ENCODE measurements at regions not wholly inside any gene's neighbourhood (a gene's known extent, or its start where the extent isn't known, plus 50 kb on each side); places are given as distances from the start of the nearest gene placed in this dataset.

DNA sequence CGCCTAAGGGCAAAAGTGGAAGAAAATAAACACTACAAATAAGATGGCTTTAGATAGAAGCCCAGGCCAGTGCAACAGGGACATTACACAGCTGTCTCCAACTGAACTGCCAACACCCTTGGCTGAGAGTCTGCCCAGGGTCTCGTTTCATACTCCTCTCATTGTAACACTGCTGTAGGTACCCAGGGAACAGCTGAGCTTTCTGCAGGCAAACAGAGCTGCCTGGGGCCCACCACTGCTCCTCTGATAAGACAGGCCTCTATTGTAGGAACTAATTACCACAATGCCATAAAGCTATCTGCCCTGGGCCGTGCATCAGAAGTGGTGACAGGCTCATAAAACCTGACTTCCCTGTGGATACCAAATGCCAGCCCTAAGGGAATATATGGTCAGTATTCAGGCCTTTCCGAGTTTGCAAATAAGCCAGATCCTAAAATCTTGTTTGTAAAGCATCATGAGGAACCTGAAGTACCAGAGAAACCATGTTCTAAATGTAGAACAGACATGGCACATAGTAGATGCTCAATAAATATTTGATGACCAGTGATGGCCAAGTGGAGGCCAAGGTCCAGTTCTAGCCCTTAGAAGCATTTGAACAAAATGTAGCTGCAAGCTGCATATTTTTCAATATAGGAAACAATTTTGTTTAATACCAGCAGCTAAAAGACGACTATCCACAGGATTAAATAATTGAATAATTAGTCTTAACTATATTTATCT, 84.3 kb upstream of the NEO1 start:
- Mint-ChIP-seq H3K4me1 (peaks cover 3% of the 10 kb centered on the region in 2 experiments; a peak in 1 of 4 replicates), H3K4me3 (no peak overlapping the region), H3K9me3 (peaks cover 7 to 17% of the 10 kb centered on the region in 2 experiments), H3K36me3 (ENCODE audit: insufficient read depth in 1 of 3, low read depth in 3 of 3) (peaks cover 0 to 2% (median 0%) of the 10 kb centered on the region in 3 experiments; a peak in 2 of 7 replicates), H3K27me3 (ENCODE audit: low read depth) (peaks cover 2% of the 10 kb centered on the region; the same call in 1 of the 2 replicates), H3K27ac (no peak overlapping the region)
- Histone ChIP-seq H3K9me3 (ENCODE audit: control insufficient read depth, low read depth, low read length) (no peaks in the 10 kb centered on the region), H2AK5ac (ENCODE audit: insufficient read length, low read length) (no peak overlapping the region), H3K23ac (ENCODE audit: insufficient read length, low read depth, low read length) (no peak overlapping the region), H2BK5ac (ENCODE audit: insufficient read length, low read length) (no peak overlapping the region), H2AFZ (ENCODE audit: low read length) (no peak overlapping the region), H2BK120ac (ENCODE audit: low read depth, low read length, poor library complexity, severe bottlenecking) (no peak overlapping the region), H3K27me3 (ENCODE audit: insufficient read depth, low read length) (no peaks in the 10 kb centered on the region), H3K79me1 (ENCODE audit: insufficient read depth, low read depth, low read length, poor library complexity, severe bottlenecking) (no peaks in the 10 kb centered on the region), H3T11ph (ENCODE audit: low read length) (no peak overlapping the region), H3K56ac (ENCODE audit: insufficient read length, low read depth, low read length) (no peak overlapping the region), H3K9ac (ENCODE audit: extremely low read depth, insufficient read length, low read length) (no peak overlapping the region), H4K91ac (ENCODE audit: insufficient read length, low read depth, low read length) (no peak overlapping the region), H4K20me1 (ENCODE audit: control insufficient read depth, insufficient read depth, insufficient read length) (no peaks in the 10 kb centered on the region), H3K27ac (ENCODE audit: insufficient read length, low read depth, low read length) (no peak overlapping the region), H4K5ac (ENCODE audit: insufficient read length, low read depth, low read length) (no peak overlapping the region), H2BK20ac (ENCODE audit: low read depth, low read length, poor library complexity, severe bottlenecking) (no peak overlapping the region), H3K4me1 (ENCODE audit: insufficient read depth, low read length) (no peaks in the 10 kb centered on the region), H3K4me2 (ENCODE audit: insufficient read depth, insufficient read length, low read length) (no peak overlapping the region), H3K14ac (ENCODE audit: insufficient read depth, low read length) (no peak overlapping the region), H3K79me2 (ENCODE audit: insufficient read depth, low read length) (no peaks in the 10 kb centered on the region), H4K8ac (replicated peaks; ENCODE audit: insufficient read length, low read depth, low read length) (no peak overlapping the region), H3K18ac (ENCODE audit: insufficient read length, low read depth, low read length) (no peak overlapping the region), H3K23me2 (ENCODE audit: insufficient read length, low read depth, low read length, poor library complexity, severe bottlenecking) (no peaks in the 10 kb centered on the region), H2BK12ac (ENCODE audit: insufficient read length, low read depth, low read length) (no peak overlapping the region), H2BK15ac (ENCODE audit: low read depth, low read length) (no peak overlapping the region), H3K4ac (ENCODE audit: low read depth, low read length) (no peak overlapping the region)
- no peak for DNase-seq
- WGBS (ENCODE audit: extremely low coverage, insufficient read length, low lambda C conversion rate), result no CpG with 5 or more reads among the region's 5 CpGs
- TF ChIP-seq, protein P1, sequence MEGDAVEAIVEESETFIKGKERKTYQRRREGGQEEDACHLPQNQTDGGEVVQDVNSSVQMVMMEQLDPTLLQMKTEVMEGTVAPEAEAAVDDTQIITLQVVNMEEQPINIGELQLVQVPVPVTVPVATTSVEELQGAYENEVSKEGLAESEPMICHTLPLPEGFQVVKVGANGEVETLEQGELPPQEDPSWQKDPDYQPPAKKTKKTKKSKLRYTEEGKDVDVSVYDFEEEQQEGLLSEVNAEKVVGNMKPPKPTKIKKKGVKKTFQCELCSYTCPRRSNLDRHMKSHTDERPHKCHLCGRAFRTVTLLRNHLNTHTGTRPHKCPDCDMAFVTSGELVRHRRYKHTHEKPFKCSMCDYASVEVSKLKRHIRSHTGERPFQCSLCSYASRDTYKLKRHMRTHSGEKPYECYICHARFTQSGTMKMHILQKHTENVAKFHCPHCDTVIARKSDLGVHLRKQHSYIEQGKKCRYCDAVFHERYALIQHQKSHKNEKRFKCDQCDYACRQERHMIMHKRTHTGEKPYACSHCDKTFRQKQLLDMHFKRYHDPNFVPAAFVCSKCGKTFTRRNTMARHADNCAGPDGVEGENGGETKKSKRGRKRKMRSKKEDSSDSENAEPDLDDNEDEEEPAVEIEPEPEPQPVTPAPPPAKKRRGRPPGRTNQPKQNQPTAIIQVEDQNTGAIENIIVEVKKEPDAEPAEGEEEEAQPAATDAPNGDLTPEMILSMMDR (conservative IDR thresholded peaks at IDR 0.05), result no peak
